ENCODE measurements at regions not wholly inside any gene's neighbourhood (a gene's known extent, or its start where the extent isn't known, plus 50 kb on each side); places are given as distances from the start of the nearest gene placed in this dataset.

DNA sequence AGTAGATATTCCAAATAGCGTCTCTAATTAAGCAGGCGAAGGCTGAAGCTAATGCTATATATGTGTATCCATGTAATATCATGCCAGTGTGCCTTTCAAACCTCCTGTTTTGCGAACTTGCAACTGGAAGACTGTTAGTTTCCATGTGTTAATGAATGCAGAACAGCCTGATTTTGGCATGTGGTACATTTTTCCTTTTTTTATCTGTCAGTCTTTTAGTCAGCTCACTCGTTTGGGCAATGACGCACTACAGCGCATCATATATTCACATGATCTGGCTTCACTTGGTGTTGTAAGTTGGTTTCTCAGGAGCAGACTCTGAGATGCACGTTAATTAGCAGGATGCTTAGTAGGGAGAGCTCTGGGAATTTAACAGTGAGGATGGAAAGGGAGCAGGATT is 210.4 kb upstream of the CA10 start:
- POLR2A ChIA-PET (ENCODE audit: unreplicated experiment), result no interaction called here
- TF ChIP-seq ELK1 (IDR thresholded peaks at IDR 0.05; ENCODE audit: borderline replicate concordance, low read depth, low read length), result no peak
- no peak for TF ChIP-seq BHLHE40 (IDR thresholded peaks at IDR 0.05; ENCODE audit: low read depth, low read length)
- TF ChIP-seq CHD1 (IDR thresholded peaks at IDR 0.05; ENCODE audit: low read depth, low read length), result no peak
- TF ChIP-seq MXI1 (IDR thresholded peaks at IDR 0.05; ENCODE audit: borderline replicate concordance, low read depth, low read length), result no peak
- TF ChIP-seq, protein P1, sequence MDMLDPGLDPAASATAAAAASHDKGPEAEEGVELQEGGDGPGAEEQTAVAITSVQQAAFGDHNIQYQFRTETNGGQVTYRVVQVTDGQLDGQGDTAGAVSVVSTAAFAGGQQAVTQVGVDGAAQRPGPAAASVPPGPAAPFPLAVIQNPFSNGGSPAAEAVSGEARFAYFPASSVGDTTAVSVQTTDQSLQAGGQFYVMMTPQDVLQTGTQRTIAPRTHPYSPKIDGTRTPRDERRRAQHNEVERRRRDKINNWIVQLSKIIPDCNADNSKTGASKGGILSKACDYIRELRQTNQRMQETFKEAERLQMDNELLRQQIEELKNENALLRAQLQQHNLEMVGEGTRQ (IDR thresholded peaks at IDR 0.05; ENCODE audit: low read depth, low read length), result no peak
- no peak for TF ChIP-seq CTCF (conservative IDR thresholded peaks at IDR 0.05; ENCODE audit: low read depth, low read length)
- TF ChIP-seq RCOR1 (IDR thresholded peaks at IDR 0.05; ENCODE audit: insufficient replicate concordance, low read length), result no peak
- no peak for TF ChIP-seq RFX5 (IDR thresholded peaks at IDR 0.05; ENCODE audit: low read depth, low read length)
- no peak for TF ChIP-seq RAD21 (IDR thresholded peaks at IDR 0.05; ENCODE audit: low read length)
- no peak for TF ChIP-seq MAFK (IDR thresholded peaks at IDR 0.05; ENCODE audit: low read depth, low read length)
- TF ChIP-seq MAZ (IDR thresholded peaks at IDR 0.05; ENCODE audit: borderline replicate concordance, low read depth, low read length), result no peak
- no peak for TF ChIP-seq FOS (IDR thresholded peaks at IDR 0.05; ENCODE audit: low read depth, low read length)
- TF ChIP-seq SMC3 (IDR thresholded peaks at IDR 0.05; ENCODE audit: low read depth, low read length), result no peak
- TF ChIP-seq NFE2L2 (IDR thresholded peaks at IDR 0.05; ENCODE audit: low read depth, low read length), result no peak
- TF ChIP-seq CEBPB (IDR thresholded peaks at IDR 0.05; ENCODE audit: low read depth, low read length), result no peak
- TF ChIP-seq POLR2A (IDR thresholded peaks at IDR 0.05; ENCODE audit: low read depth, low read length), result no peak
- no peak overlapping the region for H3K14ac ChIP-seq (replicated peaks; ENCODE audit: low read depth, low read length)

More for the DNA sequence above, 210.4 kb upstream of the CA10 start:
- no TSS peak for BruUV-seq (replicated peaks)
- no peak overlapping the region for H2AFZ ChIP-seq (replicated peaks; ENCODE audit: low read length, poor library complexity)
- no peak overlapping the region for H2BK20ac ChIP-seq (ENCODE audit: low read depth, low read length)
- no peak overlapping the region for H3K56ac ChIP-seq (ENCODE audit: extremely low read depth, insufficient read depth, low read length)
- no peaks in the 10 kb centered on the region for H4K20me1 ChIP-seq (ENCODE audit: insufficient read depth, low read length)
- ATAC-seq (ENCODE audit: low read depth) (no peak), DNase-seq (no peak)
- in situ Hi-C loops (cut with MboI; ENCODE audit: low sequenced_read_pairs) (no loop called here), intact Hi-C loops (cut with micrococcal nuclease) (no loop called here), dilution Hi-C loops (cut with HindIII; ENCODE audit: low sequenced_read_pairs, unreplicated experiment) (no loop called here)
- no peak overlapping the region for H4K91ac ChIP-seq (ENCODE audit: insufficient read depth, low read depth, low read length)
- WGBS, 2 experiments (ENCODE audit: extremely low coverage in 2 of 2, insufficient read length in 1 of 2), result no CpG with 5 or more reads among the region's 7 CpGs
- H3K4ac ChIP-seq (ENCODE audit: low read depth, low read length), result no peak overlapping the region
- no peak overlapping the region for H2AK5ac ChIP-seq (ENCODE audit: low read depth, low read length)
- H3K4me1 ChIP-seq (ENCODE audit: control insufficient read depth, insufficient read depth, low read length), result no peaks in the 10 kb centered on the region
- no peak overlapping the region for H3K18ac ChIP-seq (ENCODE audit: low read depth, low read length)
- no peak overlapping the region for H4K5ac ChIP-seq (ENCODE audit: low read depth, low read length)
- H3K23ac ChIP-seq (ENCODE audit: low read depth, low read length), result no peak overlapping the region
- H3K9me1 ChIP-seq (ENCODE audit: insufficient read depth, low read length), result no peaks in the 10 kb centered on the region
- peaks cover 6% of the 10 kb centered on the region for H3K9me3 ChIP-seq (ENCODE audit: control insufficient read depth, insufficient read depth, low read length)
- H3K27me3 ChIP-seq (ENCODE audit: control insufficient read depth, insufficient read depth, low read length), result no peaks in the 10 kb centered on the region
- no peak overlapping the region for H4K8ac ChIP-seq (ENCODE audit: low read depth in 2 of 2, low read length in 2 of 2)
- no peak overlapping the region for H3K4me3 ChIP-seq (ENCODE audit: insufficient read depth, low read depth, low read length)
- H2BK15ac ChIP-seq (ENCODE audit: low read depth, low read length), result no peak overlapping the region
- H2AK9ac ChIP-seq (replicated peaks; ENCODE audit: low read depth, low read length, poor library complexity), result no peak overlapping the region
- no peaks in the 10 kb centered on the region for H3K79me1 ChIP-seq (ENCODE audit: low read depth in 1 of 2, low read length in 2 of 2)
- H3K9ac ChIP-seq (ENCODE audit: low read depth, low read length), result no peak overlapping the region
- no peak overlapping the region for H2BK5ac ChIP-seq (ENCODE audit: low read depth, low read length, poor library complexity, severe bottlenecking)
- no peaks in the 10 kb centered on the region for H3K36me3 ChIP-seq (ENCODE audit: control insufficient read depth, insufficient read depth, low read length)
- H2BK120ac ChIP-seq (ENCODE audit: low read depth, low read length), result no peak overlapping the region
- H3K4me2 ChIP-seq (ENCODE audit: low read depth, low read length), result no peak overlapping the region
- CTCF ChIA-PET, result no interaction called here
- no peak overlapping the region for H3K27ac ChIP-seq (ENCODE audit: insufficient read depth, low read length)

Data from IMR-90 (cell line).